Skin of body (tissue), 1 donor: ENCODE measurements at regions not wholly inside any gene's neighbourhood (a gene's known extent, or its start where the extent isn't known, plus 50 kb on each side); places are given as distances from the start of the nearest gene placed in this dataset.
"Not testable (repeated sequence)": the region's sequence is repeated elsewhere in the genome, so short reads cannot be mapped to it uniquely, and the experiment has no call there.

Source experiments
- DNase-seq: peaks from one replicate; lab custom pipeline; 2025; lab: John Stamatoyannopoulos, UW

DNA sequence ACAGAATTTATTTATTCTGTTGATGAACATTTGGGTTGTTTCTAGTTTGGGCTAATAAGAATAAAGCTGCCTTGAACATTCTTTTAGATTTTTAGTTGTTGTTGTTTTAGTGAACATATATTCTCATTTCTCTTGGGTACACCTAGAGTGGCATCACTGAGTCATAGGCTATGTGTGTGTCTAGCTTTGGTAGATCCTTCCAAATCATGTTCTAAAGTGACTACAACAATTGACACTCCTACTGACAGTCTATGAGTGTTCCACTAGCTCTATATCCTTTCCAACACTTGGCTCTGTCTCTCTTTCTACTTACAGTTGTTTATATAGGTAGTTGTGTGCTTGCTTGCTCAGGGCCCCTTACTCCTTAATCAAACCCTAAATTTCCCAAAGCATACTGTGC is 346.0 kb upstream of the NCAM1 start:
- no peak for DNase-seq

DNA sequence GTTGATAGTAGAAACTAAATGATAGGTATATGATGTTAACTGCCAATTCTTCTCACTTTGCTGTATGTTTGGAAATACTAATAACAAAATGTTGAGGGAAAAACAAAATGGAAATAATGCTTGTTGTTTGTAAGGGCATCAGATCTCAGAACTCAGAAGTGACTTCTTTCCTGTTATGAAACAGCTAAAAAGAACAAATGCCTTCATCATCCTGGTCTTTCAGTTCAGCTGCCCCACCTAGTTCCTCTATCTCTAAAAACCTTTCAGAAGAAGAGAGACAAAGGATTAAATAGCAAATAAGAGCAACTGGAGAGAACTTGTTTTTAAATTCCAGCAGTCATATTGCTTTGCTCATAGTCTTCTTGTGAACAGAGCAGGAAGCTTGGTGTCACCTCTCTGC is 345.3 kb upstream of the NCAM1 start:
- DNase-seq = no peak

DNA sequence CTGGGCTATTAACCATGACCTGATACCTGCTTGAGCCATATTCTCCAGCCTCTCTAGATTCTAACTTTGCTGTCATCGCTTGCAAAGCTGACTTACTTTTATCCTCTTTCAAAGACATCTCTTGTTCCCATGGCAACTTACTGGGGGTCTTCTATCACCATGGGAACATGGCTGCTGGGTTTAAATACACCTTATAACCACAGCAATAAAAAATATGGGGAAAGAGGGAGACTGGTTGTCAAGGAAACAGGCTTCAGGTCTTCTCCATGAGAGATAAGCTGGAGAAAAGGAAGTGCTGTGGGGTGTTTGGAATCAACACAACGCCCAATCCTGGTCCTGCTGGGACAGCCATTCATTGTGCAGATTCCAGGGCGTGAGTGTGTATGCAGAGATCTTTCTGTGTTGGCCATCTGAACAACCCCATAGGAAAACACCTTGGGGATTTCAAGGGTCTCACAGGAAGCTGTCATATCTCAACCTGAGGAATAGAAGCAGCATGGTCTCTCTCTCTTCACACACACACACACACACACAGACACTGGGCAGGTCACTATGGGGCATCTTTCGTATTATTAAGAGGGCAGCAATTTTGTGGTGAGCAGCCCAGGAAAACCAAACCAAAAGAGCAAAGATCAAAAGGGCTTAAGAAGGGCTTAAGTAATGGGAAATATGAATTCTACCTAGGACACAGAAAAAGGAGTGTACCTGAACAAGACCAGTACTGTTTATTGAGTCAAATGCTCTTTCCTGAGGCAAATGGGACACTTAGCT is 344.7 kb upstream of the NCAM1 start:
- DNase-seq = no peak

DNA sequence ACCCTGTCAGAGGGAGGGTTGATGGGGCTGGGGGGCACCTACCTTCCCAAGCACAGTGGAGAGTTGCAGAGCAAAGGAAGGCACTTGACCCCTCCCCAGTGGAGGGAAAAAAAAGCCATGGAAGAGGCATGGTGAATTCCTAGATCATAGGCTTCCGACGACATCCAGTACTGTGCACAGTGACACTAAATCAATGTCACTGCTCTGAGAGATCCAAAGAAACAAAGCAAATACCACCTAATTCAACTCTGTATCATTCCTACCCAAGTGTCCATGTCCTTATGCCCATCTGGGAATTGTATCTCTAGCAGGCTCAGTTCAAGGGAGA is 344.2 kb upstream of the NCAM1 start:
- no peak for DNase-seq

DNA sequence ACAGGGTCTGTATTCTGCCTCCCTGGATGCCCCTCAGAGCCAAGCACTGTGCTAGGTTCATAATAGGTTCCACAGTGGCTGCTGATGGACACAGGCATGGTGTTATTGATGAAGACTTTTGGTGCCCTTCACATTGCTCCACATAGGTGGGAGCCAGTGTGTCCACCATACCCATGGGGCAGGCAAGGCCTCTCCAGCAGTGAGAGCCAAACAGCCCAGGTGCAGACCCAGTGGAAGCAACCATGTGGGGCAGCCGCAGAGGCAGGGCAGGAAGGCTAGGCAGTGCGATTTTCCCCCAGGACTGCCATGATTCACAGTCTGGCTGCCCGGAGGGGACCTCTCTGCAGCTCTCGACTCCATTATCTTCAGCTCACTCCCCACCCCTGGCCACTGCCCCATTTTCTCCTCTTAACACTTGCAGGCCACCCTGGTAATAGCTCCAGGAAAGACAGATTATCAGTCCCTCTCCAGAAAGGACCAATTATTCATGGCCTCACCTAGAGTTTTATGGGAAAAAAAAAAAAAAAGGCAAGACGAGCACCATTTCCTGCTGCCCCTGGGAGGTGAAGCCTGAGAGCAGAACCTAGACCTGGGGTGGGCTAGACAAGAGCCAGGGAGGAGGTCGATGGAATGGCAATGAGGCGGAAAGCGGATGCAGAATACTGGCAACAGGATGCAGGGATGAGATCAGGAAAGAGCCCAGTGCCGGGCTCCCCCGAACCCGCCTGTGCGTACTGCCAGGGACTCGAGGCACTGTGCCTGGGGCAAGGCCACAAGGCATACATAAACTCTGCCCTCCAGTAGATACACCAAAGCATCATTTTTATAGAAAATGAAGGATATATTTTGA is 343.0 kb upstream of the NCAM1 start:
- no peak for DNase-seq

DNA sequence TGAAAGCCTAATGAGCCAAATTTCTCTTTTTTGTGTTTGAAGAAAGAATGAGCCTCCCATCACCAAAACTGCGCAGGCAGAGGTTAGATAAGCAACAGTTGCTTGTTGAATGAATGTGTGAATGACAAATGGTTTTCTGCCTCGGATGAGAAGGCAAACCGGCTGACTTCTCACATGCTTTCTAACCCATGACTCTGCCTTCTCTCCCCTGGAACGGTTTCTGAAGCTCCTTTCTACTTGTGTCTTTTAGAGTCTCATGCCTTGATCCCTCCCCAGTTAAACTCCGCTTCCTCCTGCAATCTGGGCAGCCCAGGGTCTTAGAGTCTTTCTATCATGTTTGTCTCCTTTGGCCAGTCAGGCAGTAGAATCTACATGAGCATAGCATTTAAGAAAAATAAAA is 342.1 kb upstream of the NCAM1 start:
- DNase-seq = no peak

DNA sequence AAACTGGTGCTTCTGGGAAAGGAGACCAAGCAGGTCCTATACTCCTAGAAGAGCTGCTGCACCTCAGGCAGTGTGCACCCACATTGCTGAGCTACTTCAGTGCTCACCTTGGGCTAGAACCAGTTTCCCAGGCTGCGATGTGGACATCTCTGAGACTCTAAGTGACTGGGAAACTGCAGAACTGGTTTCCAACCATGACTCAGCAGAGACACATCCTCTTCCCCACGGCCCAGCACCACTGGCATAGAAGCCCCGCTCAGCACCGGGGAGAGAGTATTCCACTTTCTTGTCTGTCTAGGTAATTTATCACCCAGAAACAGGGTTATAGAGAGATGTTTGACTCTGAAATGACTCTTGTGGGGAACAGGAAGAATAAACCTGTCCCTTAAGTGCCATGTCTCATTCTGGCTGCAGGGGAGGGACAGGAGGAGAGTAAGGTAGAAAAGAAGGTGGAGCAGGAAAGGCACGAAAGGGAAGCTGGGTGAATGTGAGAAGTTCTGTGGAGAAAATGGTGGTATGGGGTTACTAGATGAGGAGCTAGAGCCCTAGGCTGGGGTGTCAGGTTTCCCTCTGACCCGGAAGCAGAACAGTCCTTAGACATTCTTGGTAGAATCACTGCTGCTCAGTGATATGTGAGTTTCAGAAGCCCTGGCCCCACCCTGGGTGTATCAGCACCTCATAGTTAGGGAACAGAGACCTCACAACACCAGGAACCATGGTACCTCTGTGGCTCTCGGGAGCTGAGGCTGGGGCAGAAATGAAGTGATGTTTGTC is 340.4 kb upstream of the NCAM1 start:
- no peak for DNase-seq

DNA sequence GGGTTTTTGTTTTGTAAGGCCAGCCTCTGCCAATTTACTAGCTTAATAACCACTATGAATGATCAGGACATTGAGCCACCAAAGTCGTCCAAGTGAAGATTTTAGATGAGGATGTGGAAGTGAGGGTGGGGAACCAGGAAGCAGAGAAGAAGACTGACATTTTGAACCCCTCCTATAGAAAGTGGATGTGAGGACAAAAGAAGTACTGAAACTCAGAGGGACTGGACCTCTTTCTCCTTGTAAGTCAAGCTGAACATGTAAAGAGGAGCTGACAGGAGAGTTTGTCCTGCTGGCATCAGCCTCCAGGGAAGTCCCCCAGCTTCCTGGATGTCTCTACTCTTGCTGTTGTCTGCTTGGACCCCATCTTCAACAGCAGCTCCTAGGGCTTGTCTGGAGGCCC is 338.2 kb upstream of the NCAM1 start:
- DNase-seq = no peak

DNA sequence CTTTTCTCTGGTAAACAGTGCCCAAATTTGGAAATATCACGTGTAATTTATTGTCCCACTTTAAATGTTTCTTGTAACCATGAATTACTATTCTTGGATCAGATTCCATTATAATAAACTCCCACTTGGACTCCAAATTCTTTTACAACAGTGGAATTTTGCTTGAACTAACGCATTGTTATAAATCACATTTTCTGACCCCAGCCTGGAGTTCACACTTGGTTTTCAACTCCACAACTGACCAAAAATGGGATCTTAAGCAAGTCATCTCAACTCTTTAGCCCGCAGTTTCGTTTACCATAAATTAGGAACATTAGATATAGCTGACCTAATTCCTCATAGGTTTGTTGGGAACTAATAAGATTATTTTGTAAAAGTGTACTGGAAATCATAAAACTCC is 336.8 kb upstream of the NCAM1 start:
- DNase-seq = no peak

DNA sequence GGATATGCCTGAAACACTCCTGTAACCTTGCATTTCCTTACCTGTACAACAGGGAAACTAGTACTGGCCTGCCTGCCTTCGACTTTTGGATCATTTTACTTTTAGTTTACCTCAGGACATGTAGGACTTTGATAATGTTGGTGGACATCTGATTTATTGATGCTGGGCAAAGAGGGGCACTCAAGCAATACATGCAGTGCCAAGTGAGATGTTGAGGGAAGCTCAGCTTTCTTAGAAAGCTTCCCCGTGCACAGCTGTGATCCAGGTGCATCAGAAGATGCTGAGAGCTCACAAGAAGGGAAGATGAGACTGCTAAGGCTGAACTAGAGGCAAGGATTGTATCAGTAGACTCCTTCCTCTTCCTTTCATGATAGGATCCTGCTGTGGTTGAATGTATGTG is 336.2 kb upstream of the NCAM1 start:
- DNase-seq = not testable (repeated sequence)

DNA sequence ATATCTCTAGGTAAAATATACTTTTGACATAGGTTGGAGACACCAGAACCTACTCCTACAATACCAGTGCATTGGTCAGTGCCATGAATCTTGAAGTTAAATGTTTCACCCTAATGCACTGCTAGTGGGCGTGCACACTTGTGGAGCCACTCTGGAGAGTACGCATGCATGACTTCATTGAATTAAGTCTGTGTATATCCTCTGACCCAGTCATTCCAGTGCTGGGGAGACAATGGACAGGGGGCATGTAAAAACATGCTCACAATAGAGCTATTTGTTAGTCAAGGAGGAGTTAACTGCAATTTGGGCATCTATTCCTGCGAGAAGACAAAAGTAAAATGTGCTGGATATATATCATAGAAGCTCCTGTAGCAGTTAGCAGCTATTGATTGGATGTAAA is 335.4 kb upstream of the NCAM1 start:
- no peak for DNase-seq

DNA sequence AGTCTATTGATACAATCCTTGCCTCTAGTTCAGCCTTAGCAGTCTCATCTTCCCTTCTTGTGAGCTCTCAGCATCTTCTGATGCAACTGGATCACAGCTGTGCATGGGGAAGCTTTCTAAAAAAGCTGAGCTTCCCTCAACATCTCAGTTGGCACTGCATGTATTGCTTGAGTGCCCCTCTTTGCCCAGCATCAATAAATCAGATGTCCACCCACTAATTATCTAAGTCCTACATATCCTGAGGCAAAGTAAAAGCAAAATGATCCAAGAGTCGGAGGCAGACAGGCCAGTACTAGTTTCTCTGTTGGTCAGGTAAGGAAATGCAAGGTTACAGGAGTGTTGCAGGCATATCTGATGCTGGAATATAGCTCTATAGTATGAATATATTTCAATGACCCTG is 334.5 kb upstream of the NCAM1 start:
- DNase-seq = no peak

DNA sequence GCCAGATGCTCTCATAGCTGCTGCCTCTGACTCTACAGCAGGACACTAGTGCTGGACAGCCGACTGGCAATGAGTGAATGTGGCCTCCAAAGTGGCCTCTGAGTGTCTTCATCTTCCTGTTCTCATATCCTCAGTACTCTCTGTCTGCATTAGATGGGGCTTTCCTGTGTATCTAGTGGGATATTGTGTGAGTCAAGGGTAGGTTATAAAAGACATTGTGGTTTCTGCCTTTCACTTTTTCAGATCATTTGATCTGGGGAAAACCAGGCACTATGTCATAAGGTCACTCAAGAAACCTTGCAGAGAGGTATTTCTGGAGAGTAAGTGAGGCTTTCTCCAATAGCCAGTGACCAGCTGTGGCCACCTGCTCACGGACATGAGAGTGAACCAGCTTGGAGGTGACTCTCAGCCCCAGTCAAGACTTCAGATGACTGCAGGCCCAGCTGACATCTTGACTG is 333.6 kb upstream of the NCAM1 start:
- no peak for DNase-seq

DNA sequence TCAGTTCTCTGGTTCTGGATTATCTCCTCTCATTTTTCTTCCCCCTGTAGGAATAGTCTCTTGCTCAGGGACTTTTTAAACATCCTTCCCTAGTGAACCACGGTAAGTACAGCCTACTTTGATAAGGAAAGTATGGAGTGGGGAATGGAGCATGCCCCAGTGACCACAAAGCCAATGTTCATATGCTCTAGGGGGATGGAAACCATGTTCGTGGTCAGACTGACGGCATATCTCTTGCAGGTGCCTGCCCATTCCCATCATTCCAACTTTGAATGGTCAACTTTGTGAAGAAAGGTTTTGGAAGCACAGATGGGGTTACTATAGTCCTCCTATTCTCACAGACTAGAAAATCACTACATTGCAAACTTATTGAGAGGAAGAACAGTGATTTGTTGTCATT is 332.5 kb upstream of the NCAM1 start:
- DNase-seq = no peak

DNA sequence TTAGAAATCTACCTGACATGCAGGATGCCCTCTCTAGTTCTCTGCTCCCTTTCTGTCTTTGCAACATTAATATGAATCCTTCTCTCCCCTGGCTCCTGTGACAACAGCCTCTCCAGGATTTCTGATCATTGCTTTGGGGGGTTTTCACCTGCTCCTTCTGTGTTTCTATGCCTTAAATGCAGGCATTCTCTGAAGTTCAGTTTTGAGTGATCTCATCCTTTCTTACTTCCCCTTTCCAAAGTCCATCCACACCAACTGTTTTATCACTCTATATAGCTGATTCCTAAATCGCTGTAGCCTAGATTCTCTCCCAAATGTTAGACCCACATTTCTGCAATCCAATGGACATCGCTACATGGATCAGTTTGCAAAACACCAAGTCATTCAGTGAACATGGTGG is 330.7 kb upstream of the NCAM1 start:
- DNase-seq = no peak

DNA sequence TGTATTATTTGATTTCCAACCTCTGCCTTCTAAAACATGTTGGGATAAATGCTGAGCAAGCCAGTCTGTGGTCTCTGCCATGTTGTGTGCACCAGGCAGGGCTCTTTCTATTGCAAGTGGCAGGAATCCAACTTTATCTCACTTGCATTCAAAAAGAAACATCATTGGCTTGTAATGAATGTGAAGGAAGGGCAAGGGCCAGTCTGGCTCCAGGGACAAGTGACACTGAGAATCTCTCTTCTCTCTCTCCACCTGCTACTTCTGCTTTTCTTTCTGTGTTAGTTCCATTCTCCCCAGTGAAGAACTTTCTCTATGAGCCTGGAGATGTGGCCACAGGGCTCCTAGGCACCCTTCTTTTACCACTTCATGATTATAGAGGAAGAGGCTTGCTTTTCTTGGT is 329.9 kb upstream of the NCAM1 start:
- no peak for DNase-seq

DNA sequence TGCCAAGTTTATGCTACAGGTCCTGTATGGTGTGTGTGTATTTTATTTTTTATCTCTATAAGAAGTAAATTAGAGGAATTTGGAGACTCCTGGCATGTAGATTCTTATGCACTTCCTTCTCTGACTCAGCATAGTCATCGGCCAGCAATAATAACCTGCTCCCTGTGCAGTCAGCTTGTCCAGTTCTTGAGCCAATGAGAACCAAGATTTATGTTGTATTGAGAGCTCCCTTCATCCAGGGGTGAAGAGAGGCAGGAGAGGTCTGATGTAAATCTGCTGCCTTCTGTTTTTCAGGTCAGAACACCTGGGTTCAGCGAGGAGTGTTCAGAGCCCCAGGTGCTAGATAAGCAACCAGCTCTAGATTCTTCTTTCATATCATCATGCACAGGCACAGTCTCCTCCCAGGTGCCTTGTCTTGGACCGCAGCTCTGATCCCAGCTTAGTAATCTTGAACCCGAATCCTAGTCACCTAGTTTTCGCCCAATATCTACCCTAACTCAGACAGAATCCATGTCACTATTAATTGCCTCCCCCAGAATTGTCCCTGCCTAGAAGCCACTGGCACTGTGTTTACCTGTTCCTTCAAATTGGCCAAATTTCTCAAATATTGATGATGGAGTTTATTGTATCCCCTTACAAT is 328.2 kb upstream of the NCAM1 start:
- no peak for DNase-seq

DNA sequence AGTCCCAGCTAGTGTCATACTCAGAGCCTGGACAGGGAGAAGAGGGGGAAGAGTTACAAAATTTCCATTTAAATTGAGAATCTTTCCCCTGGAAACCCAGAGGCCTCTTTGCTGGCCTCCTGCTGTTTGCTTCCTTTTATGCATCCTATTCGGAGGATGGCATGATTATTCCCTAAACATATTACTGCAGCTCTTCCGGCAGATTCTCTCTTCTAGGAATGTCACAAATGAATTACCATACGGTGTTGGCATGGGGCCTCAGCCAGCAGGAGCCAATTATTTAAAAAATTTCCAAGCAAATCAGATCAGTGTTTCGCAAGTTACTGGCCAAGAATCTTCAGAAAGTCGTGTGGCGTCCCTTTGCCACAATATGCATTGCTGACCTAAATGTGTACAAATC is 326.7 kb upstream of the NCAM1 start:
- DNase-seq = no peak

DNA sequence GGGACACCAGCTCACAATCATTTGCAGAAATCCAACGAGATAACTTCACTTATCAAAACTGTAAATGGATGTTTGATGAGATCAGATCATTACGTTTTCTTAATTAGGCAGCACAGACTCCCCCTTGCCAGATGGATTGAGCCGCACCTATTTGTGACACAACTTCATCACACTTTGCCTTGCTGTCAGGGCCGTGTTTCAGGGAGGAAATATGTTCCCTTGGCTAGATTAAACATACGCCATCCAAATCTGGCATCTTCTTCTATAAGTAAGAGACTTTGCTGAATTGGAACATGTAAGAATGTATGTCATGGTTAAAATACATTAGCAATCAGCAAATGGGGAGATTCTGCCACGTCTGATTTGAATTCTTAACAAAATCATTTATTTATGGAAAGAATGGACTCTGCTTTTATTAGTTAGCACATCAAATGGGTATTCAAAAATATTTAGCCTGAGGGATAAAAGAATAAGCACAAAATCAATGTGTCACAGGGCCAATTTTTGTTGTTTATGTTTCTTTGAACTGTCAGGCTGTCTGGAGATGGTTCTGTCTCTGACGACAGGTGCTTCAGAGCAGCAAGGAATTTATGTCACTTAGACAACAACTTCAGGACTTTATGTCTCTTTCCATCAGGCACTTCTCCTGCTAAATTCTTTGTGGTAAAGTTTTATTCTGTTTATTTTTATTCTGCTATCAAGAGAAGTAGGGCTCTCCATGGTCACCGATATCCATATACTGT is 326.1 kb upstream of the NCAM1 start:
- DNase-seq = no peak

DNA sequence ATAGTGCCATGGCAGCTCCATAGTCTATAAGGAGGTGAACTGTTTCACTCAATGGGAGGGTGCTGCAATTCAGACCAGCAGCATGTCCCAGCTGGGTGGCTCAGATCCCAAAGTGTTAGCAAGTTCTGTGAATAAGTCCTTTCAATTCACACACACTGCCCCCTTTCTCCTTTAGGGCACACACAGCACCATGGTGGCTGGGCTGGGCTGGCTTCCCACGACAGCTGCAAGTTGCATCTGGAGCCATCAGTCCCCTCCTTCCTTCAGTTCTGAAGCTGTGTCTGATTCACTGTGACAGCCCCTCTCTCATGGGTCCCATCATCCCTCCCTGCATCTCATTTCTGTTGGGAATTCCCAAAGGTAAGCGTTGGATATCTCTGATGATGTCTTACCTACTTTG is 324.1 kb upstream of the NCAM1 start:
- no peak for DNase-seq

DNA sequence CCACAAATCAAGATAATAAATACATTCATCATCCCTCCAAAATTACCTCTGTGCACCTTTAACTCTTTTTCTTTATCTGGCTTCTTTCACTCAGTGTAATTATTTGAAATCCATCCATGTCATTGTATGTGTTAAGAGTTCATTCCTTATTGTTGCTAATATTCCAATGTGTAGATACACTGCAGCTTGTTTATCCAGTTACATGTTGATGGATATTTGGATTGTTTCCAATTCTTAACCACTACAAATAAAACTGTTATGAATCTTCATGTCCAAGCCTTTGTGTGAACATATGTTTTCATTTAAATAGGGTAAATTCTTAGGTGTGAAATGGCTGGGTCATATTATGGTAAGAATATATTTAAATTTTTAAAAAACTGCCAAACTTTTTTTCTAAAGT is 323.3 kb upstream of the NCAM1 start:
- DNase-seq = peak; percentile 33
